ENCODE measurements at regions not wholly inside any gene's neighbourhood (a gene's known extent, or its start where the extent isn't known, plus 50 kb on each side); places are given as distances from the start of the nearest gene placed in this dataset.

GRCh38 chr16:6828690-6829089 lies 504.0 kb upstream of the RBFOX1 start (continued):
- TF ChIP-seq CREB5 (CRISPR knock-in tag; IDR thresholded peaks at IDR 0.05; ENCODE audit: low read depth) (no peak), GLIS3 (CRISPR knock-in tag; IDR thresholded peaks at IDR 0.05) (no peak)

- TF ChIP-seq ARNTL (CRISPR knock-in tag; IDR thresholded peaks at IDR 0.05; ENCODE audit: borderline replicate concordance, low read depth), result no peak
- no peak for TF ChIP-seq ISL1 (CRISPR knock-in tag; IDR thresholded peaks at IDR 0.05)
- no peak for TF ChIP-seq ZNF70 (CRISPR knock-in tag; IDR thresholded peaks at IDR 0.05)
- TF ChIP-seq PATZ1 (CRISPR knock-in tag; IDR thresholded peaks at IDR 0.05; ENCODE audit: borderline replicate concordance), result no peak
- TF ChIP-seq CREB5 (CRISPR knock-in tag; IDR thresholded peaks at IDR 0.05; ENCODE audit: low read depth), result no peak
- TF ChIP-seq OSR1 (CRISPR knock-in tag; IDR thresholded peaks at IDR 0.05), result no peak
- no peak for TF ChIP-seq RARB (CRISPR knock-in tag; IDR thresholded peaks at IDR 0.05)
- no peak for TF ChIP-seq TCF4 (CRISPR knock-in tag; IDR thresholded peaks at IDR 0.05; ENCODE audit: borderline replicate concordance)
- TF ChIP-seq CSDC2 (CRISPR knock-in tag; IDR thresholded peaks at IDR 0.05), result no peak
- TF ChIP-seq GLIS3 (CRISPR knock-in tag; IDR thresholded peaks at IDR 0.05), result no peak
- TF ChIP-seq ZFP3 (CRISPR knock-in tag; IDR thresholded peaks at IDR 0.05), result no peak
- TF ChIP-seq POU6F1 (CRISPR knock-in tag; IDR thresholded peaks at IDR 0.05; ENCODE audit: borderline replicate concordance, low read depth), result no peak
- TF ChIP-seq ESRRG (CRISPR knock-in tag; IDR thresholded peaks at IDR 0.05), result no peak
- ATAC-seq, result no peak
Observed at GRCh38 chr16:6827931-6828330, 504.7 kb upstream of the RBFOX1 start.

- no peak for ATAC-seq
- no peak for TF ChIP-seq BACH2 (CRISPR knock-in tag; IDR thresholded peaks at IDR 0.05; ENCODE audit: borderline replicate concordance)
- no peak for TF ChIP-seq PPARA (CRISPR knock-in tag; IDR thresholded peaks at IDR 0.05; ENCODE audit: borderline replicate concordance)
- no peak for TF ChIP-seq ESRRG (CRISPR knock-in tag; IDR thresholded peaks at IDR 0.05)
- TF ChIP-seq POU6F1 (CRISPR knock-in tag; IDR thresholded peaks at IDR 0.05; ENCODE audit: borderline replicate concordance, low read depth), result no peak
- TF ChIP-seq OSR1 (CRISPR knock-in tag; IDR thresholded peaks at IDR 0.05), result no peak
- TF ChIP-seq ZNF70 (CRISPR knock-in tag; IDR thresholded peaks at IDR 0.05), result no peak
- TF ChIP-seq TOX (CRISPR knock-in tag; IDR thresholded peaks at IDR 0.05; ENCODE audit: borderline replicate concordance), result no peak
- TF ChIP-seq ZC3H10 (CRISPR knock-in tag; IDR thresholded peaks at IDR 0.05), result no peak
- TF ChIP-seq ZFP3 (CRISPR knock-in tag; IDR thresholded peaks at IDR 0.05), result no peak
- TF ChIP-seq ARNTL (CRISPR knock-in tag; IDR thresholded peaks at IDR 0.05; ENCODE audit: borderline replicate concordance, low read depth), result no peak
- TF ChIP-seq ISL1 (CRISPR knock-in tag; IDR thresholded peaks at IDR 0.05), result no peak
- TF ChIP-seq SNAI2 (CRISPR knock-in tag; IDR thresholded peaks at IDR 0.05), result no peak
- no peak for TF ChIP-seq CSRNP3 (CRISPR knock-in tag; IDR thresholded peaks at IDR 0.05)
- TF ChIP-seq ZNF8 (CRISPR knock-in tag; IDR thresholded peaks at IDR 0.05), result no peak
- no peak for TF ChIP-seq RARB (CRISPR knock-in tag; IDR thresholded peaks at IDR 0.05)
- TF ChIP-seq ZFP30 (CRISPR knock-in tag; IDR thresholded peaks at IDR 0.05), result no peak
Observed at GRCh38 chr16:6827267-6827666, 505.4 kb upstream of the RBFOX1 start.

All from SK-N-SH treated with all-trans-retinoic acid at 6 μM for 48 hours (cell line).